ENCODE measurements at regions not wholly inside any gene's neighbourhood (a gene's known extent, or its start where the extent isn't known, plus 50 kb on each side); places are given as distances from the start of the nearest gene placed in this dataset.

GRCh38 chr11:112634995-112635737, 326.1 kb upstream of the NCAM1 start:
- DNase-seq: no peak
- no peaks in the 10 kb centered on the region for H3K9me3 ChIP-seq
- H3K27me3 ChIP-seq: no peaks in the 10 kb centered on the region
- WGBS, 3 donors: 43 to 66% (median 44%) methylated on average over 8 of the region's 8 CpGs
- H3K4me1 ChIP-seq (ENCODE audit: insufficient read depth): no peaks in the 10 kb centered on the region
- intact Hi-C loops (cut with DNase I): no loop called here
- H3K36me3 ChIP-seq: no peaks in the 10 kb centered on the region
- TF ChIP-seq POLR2A (IDR thresholded peaks at IDR 0.05) (no peak), EP300 (IDR thresholded peaks at IDR 0.05) (no peak), CTCF (IDR thresholded peaks at IDR 0.05) (no peak)
- H3K4me3 ChIP-seq: no peak overlapping the region
- no peak overlapping the region for H3K27ac ChIP-seq

- Histone ChIP-seq H3K27ac (no peak overlapping the region), H3K27me3 (no peaks in the 10 kb centered on the region), H3K4me3 (no peak overlapping the region), H3K4me1 (ENCODE audit: insufficient read depth) (no peaks in the 10 kb centered on the region), H3K36me3 (no peaks in the 10 kb centered on the region), H3K9me3 (no peaks in the 10 kb centered on the region)
- TF ChIP-seq EP300 (IDR thresholded peaks at IDR 0.05) (no peak), POLR2A (IDR thresholded peaks at IDR 0.05) (no peak), CTCF (IDR thresholded peaks at IDR 0.05) (no peak)
- WGBS, 3 donors: 69 to 80% (median 75%) methylated on average over 2 of the region's 2 CpGs
- intact Hi-C loops (cut with DNase I): no loop called here
- DNase-seq: no peak
These were observed 324.1 kb upstream of the NCAM1 start for GRCh38 chr11:112637076-112637475.

GRCh38 chr11:112637876-112638275, 323.3 kb upstream of the NCAM1 start:
- TF ChIP-seq EP300 (IDR thresholded peaks at IDR 0.05) (no peak), POLR2A (IDR thresholded peaks at IDR 0.05) (no peak), CTCF (IDR thresholded peaks at IDR 0.05) (no peak)
- Histone ChIP-seq H3K27ac (no peak overlapping the region), H3K36me3 (no peaks in the 10 kb centered on the region), H3K9me3 (no peaks in the 10 kb centered on the region), H3K4me3 (no peak overlapping the region), H3K27me3 (no peaks in the 10 kb centered on the region), H3K4me1 (ENCODE audit: insufficient read depth) (no peaks in the 10 kb centered on the region)
- intact Hi-C loops (cut with DNase I): no loop called here
- no peak for DNase-seq

GRCh38 chr11:112639469-112639868, 321.8 kb upstream of the NCAM1 start:
- no peak overlapping the region for H3K27ac ChIP-seq
- H3K4me3 ChIP-seq: no peak overlapping the region
- no peak for TF ChIP-seq EP300 (IDR thresholded peaks at IDR 0.05)
- TF ChIP-seq POLR2A (IDR thresholded peaks at IDR 0.05): no peak
- TF ChIP-seq CTCF (IDR thresholded peaks at IDR 0.05): no peak
- H3K36me3 ChIP-seq: no peaks in the 10 kb centered on the region
- H3K27me3 ChIP-seq: no peaks in the 10 kb centered on the region
- no peaks in the 10 kb centered on the region for H3K4me1 ChIP-seq (ENCODE audit: insufficient read depth)
- intact Hi-C loops (cut with DNase I): no loop called here
- no peaks in the 10 kb centered on the region for H3K9me3 ChIP-seq
- no peak for DNase-seq

All from ovary (tissue), 7 donors.